K562 (cell line): ENCODE measurements at regions not wholly inside any gene's neighbourhood (a gene's known extent, or its start where the extent isn't known, plus 50 kb on each side); places are given as distances from the start of the nearest gene placed in this dataset.

Experiments used
- BCOR ChIP-seq: fragments of 450-650 bp; IDR thresholded peaks from 2 replicates; pipeline ENCODE4 v1.6.1; 2016
- BHLHE40 ChIP-seq: IDR thresholded peaks from 2 replicates; pipeline ENCODE4 v1.6.1; 2011; ENCODE audit warnings: low read length, improper control_type of control experiment
- CBFA2T3 ChIP-seq: fragments of 450-650 bp; IDR thresholded peaks from 2 replicates; pipeline ENCODE4 v1.6.1; 2017
- CBX1 ChIP-seq: sonication (generic); IDR thresholded peaks from 2 replicates; pipeline ENCODE4 v1.6.1; 2016; ENCODE audit warnings: antibody characterized with exemption, low read depth, mild to moderate bottlenecking
- CXXC5 ChIP-seq: fragments of 250-450 bp; sonication (Bioruptor Pico); IDR thresholded peaks from 2 replicates; pipeline ENCODE4 v1.8.0; 2022; ENCODE audit warnings: inconsistent platforms, mild to moderate bottlenecking, moderate library complexity
- ELF1 ChIP-seq: fragments of 200-800 bp; sonication (Bioruptor generic); IDR thresholded peaks from 2 replicates; pipeline ENCODE4 v1.6.1; 2016; ENCODE audit warnings: missing genetic modification characterization, missing compliant biosample characterization
- EP400 ChIP-seq: fragments of 450-650 bp; IDR thresholded peaks from 2 replicates; pipeline ENCODE4 v1.6.1; 2017; ENCODE audit warnings: antibody characterized with exemption, mild to moderate bottlenecking, moderate library complexity
- ESRRA ChIP-seq: fragments of 450-650 bp; IDR thresholded peaks from 2 replicates; pipeline ENCODE4 v1.6.1; 2014; ENCODE audit warnings: low read depth, mild to moderate bottlenecking, moderate library complexity, borderline replicate concordance
- HDAC1 ChIP-seq, 2 experiments: fragments of 450-650 bp; IDR thresholded peaks; 2 replicates each; pipeline ENCODE4 v1.6.1; 2016 to 2017; ENCODE audit warnings: inconsistent platforms in 1 of 2, mild to moderate bottlenecking in 1 of 2, moderate library complexity in 1 of 2
- HMG20A ChIP-seq: fragments of 450-650 bp; formaldehyde crosslinking; conservative IDR thresholded peaks from 2 replicates; pipeline ENCODE4 v1.4.0; 2020; ENCODE audit warnings: mild to moderate bottlenecking, mixed read lengths
- HOXB6 ChIP-seq: fragments of 250-450 bp; sonication (Bioruptor Pico); IDR thresholded peaks from 2 replicates; pipeline ENCODE4 v1.5.1; 2022; ENCODE audit warnings: mild to moderate bottlenecking, borderline replicate concordance
- ILF3 ChIP-seq: fragments of 450-650 bp; IDR thresholded peaks from 2 replicates; pipeline ENCODE4 v1.6.1; 2018; ENCODE audit warnings: antibody characterized with exemption, mild to moderate bottlenecking, moderate library complexity, borderline replicate concordance
- KDM1A ChIP-seq, 2 experiments: fragments of 450-650 bp; IDR thresholded peaks; 2 replicates each; pipeline ENCODE4 v1.6.1; 2016; ENCODE audit warnings: mild to moderate bottlenecking in 2 of 2
- MEIS2 ChIP-seq: fragments of 450-650 bp; IDR thresholded peaks from 2 replicates; pipeline ENCODE4 v1.6.1; 2014; ENCODE audit warnings: mild to moderate bottlenecking; ENCODE audit not compliant: partially characterized antibody
- NELFE ChIP-seq: IDR thresholded peaks from 2 replicates; pipeline ENCODE4 v1.6.1; 2011; ENCODE audit warnings: mild to moderate bottlenecking; ENCODE audit not compliant: insufficient read depth, insufficient read length
- PML ChIP-seq: IDR thresholded peaks from 2 replicates; pipeline ENCODE4 v1.6.1; 2012; ENCODE audit warnings: low read length, inconsistent platforms
- RCOR1 ChIP-seq, 2 experiments: IDR thresholded peaks; 2 replicates each; pipeline ENCODE4 v1.6.1; 2012; ENCODE audit warnings: low read depth in 2 of 2, low read length in 2 of 2, borderline replicate concordance in 1 of 2, improper control_type of control experiment in 1 of 2
- RNF2 ChIP-seq: sonication (generic); IDR thresholded peaks from 2 replicates; pipeline ENCODE4 v1.6.1; 2016
- TEAD4 ChIP-seq, 2 experiments: sonication (generic) in 1 of 2; formaldehyde crosslinking in 1 of 2; IDR thresholded peaks; 2 replicates each; pipeline versions ENCODE4 v1.6.1 to v1.8.0; 2012 to 2022; ENCODE audit warnings: borderline replicate concordance in 1 of 2, inconsistent platforms in 1 of 2, low read length in 1 of 2, mild to moderate bottlenecking in 1 of 2, missing genetic modification reagents in 1 of 2
- ZNF668 ChIP-seq: fragments of 250-450 bp; sonication (Bioruptor Pico); IDR thresholded peaks from 2 replicates; pipeline ENCODE4 v1.8.0; 2022; ENCODE audit warnings: mild to moderate bottlenecking, inconsistent platforms
- ZNF79 ChIP-seq: fragments of 250-450 bp; sonication (Bioruptor Pico); IDR thresholded peaks from 2 replicates; pipeline ENCODE4 v1.4.0; 2020; ENCODE audit warnings: low read depth, mild to moderate bottlenecking, moderate library complexity
- TF ChIP-seq, protein P1 (sequence below), 2 experiments: IDR thresholded peaks in 1 of 2; conservative IDR thresholded peaks in 1 of 2; 2 replicates each; pipeline ENCODE4 v1.6.1; 2016; ENCODE audit warnings: low read depth in 2 of 2, mild to moderate bottlenecking in 1 of 2, missing compliant biosample characterization in 1 of 2, missing genetic modification characterization in 1 of 2, moderate library complexity in 1 of 2
- TF ChIP-seq, protein P2 (sequence below), 3 experiments: fragments of 200-800 bp in 1 of 3; sonication (Bioruptor generic) in 1 of 3; sonication (generic) in 1 of 3; formaldehyde crosslinking in 1 of 3; IDR thresholded peaks; 2 replicates each; pipeline versions ENCODE4 v1.6.1 to v1.8.0; 2016 to 2022; ENCODE audit warnings: mild to moderate bottlenecking in 2 of 3, missing compliant biosample characterization in 2 of 3, missing genetic modification characterization in 2 of 3, missing genetic modification reagents in 1 of 3
- TF ChIP-seq, protein P3 (sequence below): fragments of 450-650 bp; IDR thresholded peaks from 2 replicates; pipeline ENCODE4 v1.6.1; 2016; ENCODE audit warnings: low read depth, mild to moderate bottlenecking, moderate library complexity

DNA sequence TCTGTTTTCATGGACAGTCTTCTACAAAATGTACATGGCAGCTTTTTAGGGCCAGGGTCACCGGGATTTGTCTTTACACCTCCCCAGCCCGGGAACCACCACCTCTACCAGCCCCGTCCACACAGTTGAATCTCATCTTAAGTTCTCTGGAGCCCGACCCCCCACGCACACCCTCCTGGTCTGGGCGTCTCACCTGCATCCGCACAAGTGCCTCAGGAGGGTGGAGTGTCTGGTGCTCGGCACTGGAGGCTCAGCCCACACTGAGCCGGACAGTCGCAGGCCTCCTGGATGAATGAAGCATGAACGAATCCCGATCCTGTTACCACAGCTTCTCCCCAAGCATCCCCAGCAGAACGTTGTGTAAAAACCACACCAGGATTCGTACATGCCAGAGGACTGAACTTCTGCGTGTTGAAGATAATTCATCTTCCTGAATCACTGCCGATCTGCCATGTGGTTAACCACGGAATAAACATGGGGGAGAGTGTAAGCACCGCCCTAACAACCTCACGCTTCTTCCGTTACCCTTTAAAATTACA is 162.0 kb downstream of the RTP5 start (continued):
- TF ChIP-seq BHLHE40 = peak; percentile 45
- TF ChIP-seq, protein P1, sequence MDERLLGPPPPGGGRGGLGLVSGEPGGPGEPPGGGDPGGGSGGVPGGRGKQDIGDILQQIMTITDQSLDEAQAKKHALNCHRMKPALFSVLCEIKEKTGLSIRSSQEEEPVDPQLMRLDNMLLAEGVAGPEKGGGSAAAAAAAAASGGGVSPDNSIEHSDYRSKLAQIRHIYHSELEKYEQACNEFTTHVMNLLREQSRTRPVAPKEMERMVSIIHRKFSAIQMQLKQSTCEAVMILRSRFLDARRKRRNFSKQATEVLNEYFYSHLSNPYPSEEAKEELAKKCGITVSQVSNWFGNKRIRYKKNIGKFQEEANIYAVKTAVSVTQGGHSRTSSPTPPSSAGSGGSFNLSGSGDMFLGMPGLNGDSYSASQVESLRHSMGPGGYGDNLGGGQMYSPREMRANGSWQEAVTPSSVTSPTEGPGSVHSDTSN (CRISPR knock-in tag; IDR thresholded peaks at IDR 0.05; ENCODE audit: low read depth) = no peak
- TF ChIP-seq, protein P1 (tag; conservative IDR thresholded peaks at IDR 0.05; ENCODE audit: low read depth) = peak; percentile 41; the same call in 1 of the 2 replicates
- peak in 1 of 2 experiments; percentile 29; a peak in 1 of 4 replicates for TF ChIP-seq HDAC1 (IDR thresholded peaks at IDR 0.05)
- no peak for TF ChIP-seq ILF3
- peak; percentile 75; the same call in 1 of the 2 replicates for TF ChIP-seq ESRRA
- no peak for TF ChIP-seq CBX1
- TF ChIP-seq BCOR = 0 out of 2 replicates have a peak, but pooled peaks have one; percentile 27
- TF ChIP-seq HMG20A (CRISPR knock-in tag) = peak; percentile 89; the same call in 1 of the 2 replicates
- TF ChIP-seq PML = no peak
- peak; percentile 41; the same call in 1 of the 2 replicates for TF ChIP-seq RNF2
- TF ChIP-seq, protein P2, sequence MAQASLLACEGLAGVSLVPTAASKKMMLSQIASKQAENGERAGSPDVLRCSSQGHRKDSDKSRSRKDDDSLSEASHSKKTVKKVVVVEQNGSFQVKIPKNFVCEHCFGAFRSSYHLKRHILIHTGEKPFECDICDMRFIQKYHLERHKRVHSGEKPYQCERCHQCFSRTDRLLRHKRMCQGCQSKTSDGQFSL (CRISPR knock-in tag; IDR thresholded peaks at IDR 0.05) = no peak
- TF ChIP-seq, protein P2 (tag; IDR thresholded peaks at IDR 0.05) = no peak
- peak; percentile 86 to 91 for TF ChIP-seq KDM1A (IDR thresholded peaks at IDR 0.05)
- TF ChIP-seq, protein P3, sequence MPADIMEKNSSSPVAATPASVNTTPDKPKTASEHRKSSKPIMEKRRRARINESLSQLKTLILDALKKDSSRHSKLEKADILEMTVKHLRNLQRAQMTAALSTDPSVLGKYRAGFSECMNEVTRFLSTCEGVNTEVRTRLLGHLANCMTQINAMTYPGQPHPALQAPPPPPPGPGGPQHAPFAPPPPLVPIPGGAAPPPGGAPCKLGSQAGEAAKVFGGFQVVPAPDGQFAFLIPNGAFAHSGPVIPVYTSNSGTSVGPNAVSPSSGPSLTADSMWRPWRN = peak; percentile 83
- no peak for TF ChIP-seq HOXB6 (CRISPR knock-in tag)
- TF ChIP-seq TEAD4 (IDR thresholded peaks at IDR 0.05; ENCODE audit: low read length) = peak; percentile 54; the same call in 1 of the 2 replicates
- no peak for TF ChIP-seq TEAD4 (CRISPR knock-in tag; IDR thresholded peaks at IDR 0.05; ENCODE audit: borderline replicate concordance)
- TF ChIP-seq CBFA2T3 = peak; percentile 30; the same call in 1 of the 2 replicates
- TF ChIP-seq MEIS2 = peak; percentile 87
- TF ChIP-seq ZNF79 = no peak
- TF ChIP-seq EP400 = no peak
- peak; percentile 23 to 95; a peak in 2 of 4 replicates for TF ChIP-seq RCOR1 (IDR thresholded peaks at IDR 0.05; ENCODE audit: borderline replicate concordance in 1 of 2, low read depth in 2 of 2, low read length in 2 of 2)
- TF ChIP-seq ZNF668 (CRISPR knock-in tag) = no peak
- TF ChIP-seq NELFE = no peak
- TF ChIP-seq ELF1 (tag) = no peak
- TF ChIP-seq CXXC5 (CRISPR knock-in tag) = 0 out of 2 replicates have a peak, but pooled peaks have one; percentile 28
